Right ventricle myocardium superior (tissue), 1 donor: ENCODE measurements at regions not wholly inside any gene's neighbourhood (a gene's known extent, or its start where the extent isn't known, plus 50 kb on each side); places are given as distances from the start of the nearest gene placed in this dataset.
"Not testable (repeated sequence)": the region's sequence is repeated elsewhere in the genome, so short reads cannot be mapped to it uniquely, and the experiment has no call there.

Source experiments
- ATAC-seq: fragments of 200-7000 bp; cut with Tn5 transposase; one replicate; pipeline ENCODE4 v1.9.1; 2020; ENCODE audit warnings: mild to moderate bottlenecking; ENCODE audit not compliant: poor library complexity
- DNase-seq: peaks from one replicate; pipeline ENCODE4 v3.0.0-alpha.2; 2020
- intact Hi-C: fragments of 100-400 bp; cut with DNase I; formaldehyde crosslinking; loops from one replicate; pipeline ENCODE4 v1.11.2; 2022
- donor health status: DM: no; HTN: yes; CAD: no; lungs with severe emphysema.

GRCh38 chr4:26017531-26017930 lies 103.5 kb downstream of the SMIM20 start:
- intact Hi-C loops: no loop called here
- DNase-seq (no peak), ATAC-seq (no peak)

- intact Hi-C loops, ATAC-seq, DNase-seq: not testable (repeated sequence)
These were observed 104.1 kb downstream of the SMIM20 start for GRCh38 chr4:26017961-26018700.

GRCh38 chr4:26020083-26020668 lies 106.2 kb downstream of the SMIM20 start:
- intact Hi-C loops: no loop called here
- no peak for DNase-seq
- peak; percentile 23 for ATAC-seq

- no peak for DNase-seq
- ATAC-seq: no peak
- intact Hi-C loops: no loop called here
These were observed 106.9 kb downstream of the SMIM20 start for GRCh38 chr4:26020881-26021280.

GRCh38 chr4:26021417-26022345 lies 107.7 kb downstream of the SMIM20 start:
- no peak for DNase-seq
- ATAC-seq: peak; percentile 23
- intact Hi-C loops: no loop called here

- DNase-seq (no peak), ATAC-seq (peak; percentile 49)
- intact Hi-C loops: no loop called here
These were observed 108.6 kb downstream of the SMIM20 start for GRCh38 chr4:26022346-26023202.

- no peak for ATAC-seq
- no peak for DNase-seq
- intact Hi-C loops: no loop called here
These were observed 109.4 kb downstream of the SMIM20 start for GRCh38 chr4:26023203-26023972.

- no peak for DNase-seq
- no peak for ATAC-seq
- intact Hi-C loops: no loop called here
These were observed 110.1 kb downstream of the SMIM20 start for GRCh38 chr4:26024079-26024478.

GRCh38 chr4:26028133-26028792 lies 114.2 kb downstream of the SMIM20 start:
- no peak for DNase-seq
- ATAC-seq: no peak
- intact Hi-C loops: no loop called here

GRCh38 chr4:26028793-26029567 lies 115.0 kb downstream of the SMIM20 start:
- ATAC-seq (peak; percentile 95), DNase-seq (peak; percentile 88)
- intact Hi-C loops: no loop called here

GRCh38 chr4:26029568-26030131 lies 115.6 kb downstream of the SMIM20 start:
- no peak for DNase-seq
- intact Hi-C loops: no loop called here
- peak; percentile 7 for ATAC-seq

- intact Hi-C loops: no loop called here
- DNase-seq: no peak
- no peak for ATAC-seq
These were observed 116.2 kb downstream of the SMIM20 start for GRCh38 chr4:26030260-26030667.

GRCh38 chr4:26030780-26031179 lies 116.8 kb downstream of the SMIM20 start:
- DNase-seq (no peak), ATAC-seq (no peak)
- intact Hi-C loops: no loop called here

GRCh38 chr4:26031704-26032103 lies 117.7 kb downstream of the SMIM20 start:
- no peak for ATAC-seq
- intact Hi-C loops: no loop called here
- DNase-seq: no peak

GRCh38 chr4:26032142-26032541 lies 118.1 kb downstream of the SMIM20 start:
- DNase-seq: no peak
- intact Hi-C loops: no loop called here
- no peak for ATAC-seq

GRCh38 chr4:26032630-26033317 lies 118.8 kb downstream of the SMIM20 start:
- ATAC-seq: peak; percentile 13
- DNase-seq: no peak
- intact Hi-C loops: no loop called here
